A673 (cell line): ENCODE measurements at regions not wholly inside any gene's neighbourhood (a gene's known extent, or its start where the extent isn't known, plus 50 kb on each side); places are given as distances from the start of the nearest gene placed in this dataset.

Source experiments
- BruUV-seq: library from RNA; stranded (reverse); fragments of 400-500 nt; replicated peaks from 2 replicates; lab custom pipeline; 2021; lab: Mats Ljungman, UMichigan
- CTCF ChIA-PET: fragments of 300-600 bp; sonication (Branson Sonifier 250); formaldehyde crosslinking; loops from one replicate; lab custom pipeline; 2022; ENCODE audit warnings: antibody characterized with exemption; lab: Charles Lee
- POLR2A ChIA-PET: fragments of 300-600 bp; sonication (Branson Sonifier 250); formaldehyde crosslinking; loops from one replicate; lab custom pipeline; 2022; ENCODE audit warnings: antibody characterized with exemption; ENCODE audit not compliant: low non-redundant PET; lab: Charles Lee
- DNase-seq: peaks from one replicate; pipeline ENCODE4 v3.0.0-alpha.2; 2015; ENCODE audit warnings: low spot score
- H3K27ac ChIP-seq: fragments of 200-600 bp; sonication (generic); 2 replicates; pipeline ENCODE4 v1.5.1; 2016; ENCODE audit warnings: mixed run types, low read depth, mild to moderate bottlenecking, mixed read lengths, antibody characterized with exemption, low read length; ENCODE audit not compliant: poor library complexity, severe bottlenecking
- H3K27me3 ChIP-seq: fragments of 200-600 bp; sonication (generic); replicated peaks from 2 replicates; pipeline ENCODE4 v1.6.1; 2017; ENCODE audit warnings: mixed run types, low read depth, mild to moderate bottlenecking, mixed read lengths, antibody characterized with exemption, low read length; ENCODE audit not compliant: insufficient read depth, poor library complexity
- H3K36me3 ChIP-seq: fragments of 200-600 bp; sonication (generic); 2 replicates; pipeline ENCODE4 v1.6.1; 2016; ENCODE audit warnings: mixed run types, mild to moderate bottlenecking, mixed read lengths, antibody characterized with exemption, low read length; ENCODE audit not compliant: insufficient read depth, poor library complexity, severe bottlenecking
- H3K4me1 ChIP-seq: fragments of 200-600 bp; sonication (generic); 2 replicates; pipeline ENCODE4 v1.6.1; 2017; ENCODE audit warnings: mixed run types, mild to moderate bottlenecking, mixed read lengths, antibody characterized with exemption, low read length; ENCODE audit not compliant: insufficient read depth, poor library complexity, severe bottlenecking
- H3K4me3 ChIP-seq: fragments of 200-600 bp; sonication (generic); 2 replicates; pipeline ENCODE4 v1.5.1; 2016; ENCODE audit warnings: low read depth, mixed run types, mild to moderate bottlenecking, mixed read lengths, low read length; ENCODE audit not compliant: poor library complexity, severe bottlenecking
- H3K9me3 ChIP-seq: fragments of 200-600 bp; sonication (generic); 2 replicates; pipeline ENCODE4 v1.6.1; 2016; ENCODE audit warnings: mixed run types, low read depth, mild to moderate bottlenecking, mixed read lengths, antibody characterized with exemption, low read length; ENCODE audit not compliant: poor library complexity, severe bottlenecking
- EZH2 ChIP-seq: fragments of 200-600 bp; sonication (generic); IDR thresholded peaks from 2 replicates; pipeline ENCODE4 v1.6.1; 2017; ENCODE audit warnings: borderline replicate concordance, low read depth, mild to moderate bottlenecking, mixed read lengths, antibody characterized with exemption, low read length; ENCODE audit not compliant: poor library complexity, severe bottlenecking
- intact Hi-C: fragments of 100-400 bp; cut with micrococcal nuclease; formaldehyde crosslinking; loops from one replicate; pipeline ENCODE4 v1.10.0; 2022; ENCODE audit not compliant: unreplicated experiment
- TF ChIP-seq, protein P1 (sequence below): fragments of 300-800, 200-600 bp; sonication (generic); conservative IDR thresholded peaks from 2 replicates; pipeline ENCODE4 v1.5.1; 2017; ENCODE audit warnings: low read depth, mild to moderate bottlenecking, antibody characterized with exemption, low read length, moderate library complexity, mixed read lengths

DNA sequence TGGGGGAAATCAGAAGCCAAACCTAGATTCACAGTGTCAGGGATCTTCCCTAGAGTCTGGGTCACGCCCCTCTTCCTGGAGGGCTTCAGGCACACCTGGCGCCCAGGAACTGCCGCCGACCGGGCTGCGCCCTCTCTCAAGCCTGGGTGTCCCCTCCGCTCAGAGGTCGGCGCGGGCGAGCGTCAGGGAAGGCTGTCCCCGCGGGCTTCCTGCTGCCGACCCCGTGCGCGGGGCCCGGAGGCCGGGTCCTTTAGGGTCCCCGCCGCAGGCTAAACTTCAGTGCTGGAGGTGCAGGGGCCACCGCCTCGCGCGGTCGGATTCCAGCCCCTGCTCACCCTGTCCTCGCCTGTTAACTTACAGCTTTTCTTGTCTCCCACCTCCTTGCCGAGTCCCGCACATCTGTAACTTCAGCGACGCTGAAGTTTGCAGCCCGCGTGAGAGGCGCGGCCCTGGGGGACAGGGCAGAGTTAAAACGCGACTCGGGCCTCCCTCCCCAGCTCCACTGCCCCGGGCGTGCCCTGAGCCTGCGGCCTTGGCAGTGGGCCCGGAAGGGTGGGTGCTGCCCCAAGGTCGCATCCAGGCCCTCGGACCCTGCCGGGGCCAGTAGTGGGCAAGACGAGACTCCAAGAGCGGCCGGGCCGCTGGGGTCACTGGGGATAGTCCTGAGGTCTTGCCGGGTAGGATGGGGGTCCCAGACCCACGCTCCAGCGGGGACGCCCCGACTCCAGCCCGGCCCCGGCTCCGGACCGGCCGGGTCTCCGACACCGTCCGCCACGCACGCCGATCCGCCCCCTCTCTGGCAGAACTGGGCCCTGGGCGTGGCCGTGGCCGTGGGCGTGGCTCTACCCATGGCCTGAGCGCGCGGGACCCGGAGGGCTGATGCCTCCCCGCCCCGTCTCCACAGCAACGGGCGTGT is 95.6 kb upstream of the ZNF98 start:
- no TSS peak for BruUV-seq
- peaks cover 23% of the 10 kb centered on the region for H3K9me3 ChIP-seq
- no peaks in the 10 kb centered on the region for H3K27me3 ChIP-seq
- intact Hi-C loops, result no loop called here
- H3K27ac ChIP-seq, result no peak overlapping the region
- no peaks in the 10 kb centered on the region for H3K4me1 ChIP-seq
- H3K4me3 ChIP-seq, result no peak overlapping the region
- H3K36me3 ChIP-seq, result no peaks in the 10 kb centered on the region
- TF ChIP-seq, protein P1, sequence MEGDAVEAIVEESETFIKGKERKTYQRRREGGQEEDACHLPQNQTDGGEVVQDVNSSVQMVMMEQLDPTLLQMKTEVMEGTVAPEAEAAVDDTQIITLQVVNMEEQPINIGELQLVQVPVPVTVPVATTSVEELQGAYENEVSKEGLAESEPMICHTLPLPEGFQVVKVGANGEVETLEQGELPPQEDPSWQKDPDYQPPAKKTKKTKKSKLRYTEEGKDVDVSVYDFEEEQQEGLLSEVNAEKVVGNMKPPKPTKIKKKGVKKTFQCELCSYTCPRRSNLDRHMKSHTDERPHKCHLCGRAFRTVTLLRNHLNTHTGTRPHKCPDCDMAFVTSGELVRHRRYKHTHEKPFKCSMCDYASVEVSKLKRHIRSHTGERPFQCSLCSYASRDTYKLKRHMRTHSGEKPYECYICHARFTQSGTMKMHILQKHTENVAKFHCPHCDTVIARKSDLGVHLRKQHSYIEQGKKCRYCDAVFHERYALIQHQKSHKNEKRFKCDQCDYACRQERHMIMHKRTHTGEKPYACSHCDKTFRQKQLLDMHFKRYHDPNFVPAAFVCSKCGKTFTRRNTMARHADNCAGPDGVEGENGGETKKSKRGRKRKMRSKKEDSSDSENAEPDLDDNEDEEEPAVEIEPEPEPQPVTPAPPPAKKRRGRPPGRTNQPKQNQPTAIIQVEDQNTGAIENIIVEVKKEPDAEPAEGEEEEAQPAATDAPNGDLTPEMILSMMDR, result no peak
- TF ChIP-seq EZH2, result no peak
- no peak for DNase-seq
- ChIA-PET POLR2A (no interaction called here), CTCF (no interaction called here)

DNA sequence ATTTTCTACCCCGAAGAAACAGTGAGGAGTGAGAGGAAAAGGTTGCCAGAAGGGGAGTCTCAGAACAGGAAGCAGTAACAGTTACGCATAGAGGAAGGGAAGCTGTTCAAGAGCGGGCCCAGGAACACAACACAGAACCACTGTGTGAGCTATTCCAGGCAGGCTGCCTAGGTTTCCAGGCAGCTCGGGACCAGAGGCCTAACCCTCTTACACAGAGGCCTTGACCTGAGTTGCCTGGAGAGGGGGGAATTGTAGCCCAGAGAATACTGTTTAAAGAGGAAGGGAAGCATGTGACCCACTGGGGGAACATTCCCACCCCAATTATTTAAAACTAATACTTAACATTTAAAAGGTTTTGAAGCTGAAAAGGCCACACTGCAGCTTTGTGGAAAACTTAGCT is 93.3 kb upstream of the ZNF98 start:
- no peak for DNase-seq
- no peaks in the 10 kb centered on the region for H3K36me3 ChIP-seq
- POLR2A ChIA-PET, result no interaction called here
- BruUV-seq, result no TSS peak
- no peaks in the 10 kb centered on the region for H3K27me3 ChIP-seq
- CTCF ChIA-PET, result no interaction called here
- H3K27ac ChIP-seq, result no peak overlapping the region
- no peaks in the 10 kb centered on the region for H3K4me1 ChIP-seq
- TF ChIP-seq, protein P1, result no peak
- TF ChIP-seq EZH2, result no peak
- peaks cover 33% of the 10 kb centered on the region for H3K9me3 ChIP-seq
- intact Hi-C loops, result no loop called here
- H3K4me3 ChIP-seq, result no peak overlapping the region

DNA sequence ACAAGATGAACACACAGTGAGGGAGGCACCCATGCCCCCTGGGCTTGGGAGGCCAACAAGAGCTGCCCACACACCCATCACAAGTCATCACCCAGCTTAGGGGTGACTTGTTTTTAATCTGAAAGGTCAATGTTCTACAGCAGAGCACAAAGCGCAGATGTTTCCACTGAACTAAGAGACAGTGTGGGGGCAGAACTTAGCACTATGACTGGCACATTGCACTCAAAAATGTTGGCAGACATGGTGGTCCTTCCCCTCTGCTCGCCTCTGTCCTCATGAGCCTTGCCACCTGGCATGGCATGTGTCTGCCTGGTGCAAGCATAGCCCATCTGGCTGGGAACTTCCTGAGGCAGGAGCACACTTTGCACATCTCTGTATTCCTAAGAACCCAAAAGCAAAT is 81.4 kb upstream of the ZNF98 start:
- ChIA-PET CTCF (no interaction called here), POLR2A (no interaction called here)
- TF ChIP-seq, protein P1, result no peak
- TF ChIP-seq EZH2, result no peak
- no TSS peak for BruUV-seq
- Histone ChIP-seq H3K27ac (no peak overlapping the region), H3K27me3 (no peaks in the 10 kb centered on the region), H3K9me3 (peaks cover 43% of the 10 kb centered on the region), H3K4me3 (no peak overlapping the region), H3K4me1 (no peaks in the 10 kb centered on the region), H3K36me3 (no peaks in the 10 kb centered on the region)
- intact Hi-C loops, result no loop called here
- DNase-seq, result no peak
